H9 (cell line): ENCODE measurements at regions not wholly inside any gene's neighbourhood (a gene's known extent, or its start where the extent isn't known, plus 50 kb on each side); places are given as distances from the start of the nearest gene placed in this dataset.

Experiments
- DNase-seq: peaks from one replicate; pipeline ENCODE4 v3.0.0-alpha.2; 2017
- H2AFZ ChIP-seq: one replicate; pipeline ENCODE4 v1.6.1; 2013; ENCODE audit warnings: mild to moderate bottlenecking, low read length, control low read depth, moderate library complexity
- H2AK5ac ChIP-seq: 2 replicates; pipeline ENCODE4 v1.6.1; 2013; ENCODE audit warnings: low read length, control low read depth, mixed read lengths; ENCODE audit not compliant: insufficient read length
- H2BK120ac ChIP-seq: one replicate; pipeline ENCODE4 v1.6.1; 2013; ENCODE audit warnings: low read depth, mild to moderate bottlenecking, low read length, control low read depth, inconsistent platforms; ENCODE audit not compliant: poor library complexity, severe bottlenecking
- H2BK12ac ChIP-seq: 2 replicates; pipeline ENCODE4 v1.6.1; 2013; ENCODE audit warnings: low read length, control low read depth, mixed read lengths, low read depth; ENCODE audit not compliant: insufficient read length
- H2BK15ac ChIP-seq: 2 replicates; pipeline ENCODE4 v1.6.1; 2013; ENCODE audit warnings: low read depth, low read length, control low read depth
- H2BK20ac ChIP-seq: one replicate; pipeline ENCODE4 v1.6.1; 2013; ENCODE audit warnings: low read depth, mild to moderate bottlenecking, low read length, control low read depth, inconsistent platforms; ENCODE audit not compliant: poor library complexity, severe bottlenecking
- H2BK5ac ChIP-seq: 2 replicates; pipeline ENCODE4 v1.6.1; 2013; ENCODE audit warnings: low read length, control low read depth, mixed read lengths; ENCODE audit not compliant: insufficient read length
- H3K14ac ChIP-seq: 2 replicates; pipeline ENCODE4 v1.6.1; 2013; ENCODE audit warnings: low read length, control low read depth; ENCODE audit not compliant: insufficient read depth
- H3K18ac ChIP-seq: 2 replicates; pipeline ENCODE4 v1.6.1; 2013; ENCODE audit warnings: low read depth, mild to moderate bottlenecking, mixed read lengths, low read length, control low read depth; ENCODE audit not compliant: insufficient read length
- H3K23ac ChIP-seq: 2 replicates; pipeline ENCODE4 v1.6.1; 2013; ENCODE audit warnings: low read length, control low read depth, mixed read lengths, low read depth; ENCODE audit not compliant: insufficient read length
- H3K23me2 ChIP-seq: 2 replicates; pipeline ENCODE4 v1.6.1; 2013; ENCODE audit warnings: low read depth, mild to moderate bottlenecking, mixed read lengths, low read length, control low read depth; ENCODE audit not compliant: insufficient read length, poor library complexity, severe bottlenecking
- H3K27ac ChIP-seq: 2 replicates; pipeline ENCODE4 v1.5.1; 2013; ENCODE audit warnings: low read length, control low read depth, mixed read lengths, low read depth; ENCODE audit not compliant: insufficient read length
- H3K27me3 ChIP-seq: 2 replicates; pipeline ENCODE4 v1.6.1; 2013; ENCODE audit warnings: low read length, control low read depth, inconsistent platforms; ENCODE audit not compliant: insufficient read depth
- H3K4ac ChIP-seq: 2 replicates; pipeline ENCODE4 v1.6.1; 2013; ENCODE audit warnings: low read depth, mild to moderate bottlenecking, control low read depth, inconsistent platforms, low read length, moderate library complexity
- H3K4me1 ChIP-seq: 2 replicates; pipeline ENCODE4 v1.6.1; 2013; ENCODE audit warnings: low read length, control low read depth, inconsistent platforms; ENCODE audit not compliant: insufficient read depth
- H3K4me2 ChIP-seq: 2 replicates; pipeline ENCODE4 v1.6.1; 2013; ENCODE audit warnings: low read length, control low read depth, mixed read lengths; ENCODE audit not compliant: insufficient read length, insufficient read depth
- H3K56ac ChIP-seq: 2 replicates; pipeline ENCODE4 v1.6.1; 2013; ENCODE audit warnings: low read depth, mild to moderate bottlenecking, mixed read lengths, low read length, control low read depth; ENCODE audit not compliant: insufficient read length
- H3K79me1 ChIP-seq: 2 replicates; pipeline ENCODE4 v1.6.1; 2013; ENCODE audit warnings: low read depth, mild to moderate bottlenecking, moderate library complexity, low read length, control low read depth, inconsistent platforms; ENCODE audit not compliant: insufficient read depth, poor library complexity, severe bottlenecking
- H3K79me2 ChIP-seq: 2 replicates; pipeline ENCODE4 v1.6.1; 2013; ENCODE audit warnings: low read length, control low read depth, inconsistent platforms; ENCODE audit not compliant: insufficient read depth
- H3K9ac ChIP-seq: 2 replicates; pipeline ENCODE4 v1.6.1; 2013; ENCODE audit warnings: low read length, control low read depth, mixed read lengths; ENCODE audit not compliant: insufficient read length; ENCODE audit errors: extremely low read depth
- H3K9me3 ChIP-seq: one replicate; pipeline ENCODE4 v1.6.1; 2013; ENCODE audit warnings: low read depth, low read length, inconsistent platforms; ENCODE audit not compliant: control insufficient read depth
- H3T11ph ChIP-seq: one replicate; pipeline ENCODE4 v1.6.1; 2013; ENCODE audit warnings: mild to moderate bottlenecking, low read length, control low read depth, inconsistent platforms
- H4K20me1 ChIP-seq: one replicate; pipeline ENCODE4 v1.6.1; 2013; ENCODE audit not compliant: control insufficient read depth, insufficient read length, insufficient read depth
- H4K5ac ChIP-seq: 2 replicates; pipeline ENCODE4 v1.6.1; 2013; ENCODE audit warnings: low read depth, mild to moderate bottlenecking, mixed read lengths, low read length, control low read depth; ENCODE audit not compliant: insufficient read length
- H4K8ac ChIP-seq: replicated peaks from 2 replicates; pipeline ENCODE4 v1.6.1; 2013; ENCODE audit warnings: low read length, control low read depth, mixed read lengths, low read depth; ENCODE audit not compliant: insufficient read length
- H4K91ac ChIP-seq: 2 replicates; pipeline ENCODE4 v1.6.1; 2013; ENCODE audit warnings: low read depth, mild to moderate bottlenecking, moderate library complexity, mixed read lengths, low read length, control low read depth; ENCODE audit not compliant: insufficient read length
- H3K27ac Mint-ChIP-seq, 3 experiments: 2 replicates in 2 of 3; 3 replicates in 1 of 3; pipeline ENCODE4 v1.8.0; 2020 to 2021; ENCODE audit warnings: mixed read lengths in 3 of 3, mild to moderate bottlenecking in 1 of 3, moderate library complexity in 1 of 3
- H3K27me3 Mint-ChIP-seq: 2 replicates; pipeline ENCODE4 v1.8.0; 2021; ENCODE audit warnings: low read depth, mild to moderate bottlenecking, moderate library complexity, mixed read lengths
- H3K36me3 Mint-ChIP-seq, 3 experiments: 2 replicates in 2 of 3; 3 replicates in 1 of 3; pipeline ENCODE4 v1.8.0; 2020 to 2021; ENCODE audit warnings: low read depth in 3 of 3, mixed read lengths in 3 of 3; ENCODE audit not compliant: insufficient read depth in 1 of 3
- H3K4me1 Mint-ChIP-seq, 2 experiments: 2 replicates each; pipeline ENCODE4 v1.8.0; 2020; ENCODE audit warnings: mixed read lengths in 2 of 2
- H3K4me3 Mint-ChIP-seq, 2 experiments: 2 replicates in 1 of 2; 3 replicates in 1 of 2; pipeline ENCODE4 v1.8.0; 2020 to 2021; ENCODE audit warnings: mild to moderate bottlenecking in 2 of 2, mixed read lengths in 2 of 2, moderate library complexity in 1 of 2
- H3K9me3 Mint-ChIP-seq, 2 experiments: 2 replicates in 1 of 2; 3 replicates in 1 of 2; pipeline ENCODE4 v1.8.0; 2020; ENCODE audit warnings: mild to moderate bottlenecking in 2 of 2, mixed read lengths in 2 of 2, moderate library complexity in 1 of 2
- CTCF ChIP-seq: fragments of 200-600 bp; sonication (generic); conservative IDR thresholded peaks from 3 replicates; pipeline ENCODE4 v1.8.0; 2021; ENCODE audit warnings: antibody characterized with exemption, mild to moderate bottlenecking
- WGBS: extraction: QIAGEN DNeasy Blood & Tissue Kit; methylation state at CpG from one replicate; pipeline ENCODE4 v1.1.7; 2013; ENCODE audit warnings: missing lambda C conversion rate, low lambda C conversion rate, mixed read lengths; ENCODE audit not compliant: insufficient read length; ENCODE audit errors: extremely low coverage; 5-methylcytosine and 5-hydroxymethylcytosine counted together

GRCh38 chr7:46932676-46933424 lies 649.1 kb downstream of the TNS3 start:
- H3K18ac ChIP-seq, result no peak overlapping the region
- no peak overlapping the region for H2BK12ac ChIP-seq
- H3K23ac ChIP-seq, result no peak overlapping the region
- no peak overlapping the region for H3K4me2 ChIP-seq
- no peak overlapping the region for H3T11ph ChIP-seq
- DNase-seq, result no peak
- H3K79me2 ChIP-seq, result no peaks in the 10 kb centered on the region
- H3K27ac Mint-ChIP-seq, result no peak overlapping the region
- H3K36me3 Mint-ChIP-seq, result no peaks in the 10 kb centered on the region
- H2BK5ac ChIP-seq, result no peak overlapping the region
- H2BK120ac ChIP-seq, result no peak overlapping the region
- no peak overlapping the region for H4K5ac ChIP-seq
- H4K8ac ChIP-seq, result no peak overlapping the region
- H2AK5ac ChIP-seq, result no peak overlapping the region
- no peaks in the 10 kb centered on the region for H3K4me1 ChIP-seq
- no peak overlapping the region for H3K14ac ChIP-seq
- no peak overlapping the region for H4K91ac ChIP-seq
- no peaks in the 10 kb centered on the region for H3K79me1 ChIP-seq
- no peak overlapping the region for H3K4ac ChIP-seq
- H3K56ac ChIP-seq, result no peak overlapping the region
- no peaks in the 10 kb centered on the region for H4K20me1 ChIP-seq
- H3K27me3 Mint-ChIP-seq, result no peaks in the 10 kb centered on the region; the same call in 1 of the 2 replicates
- no CpG with 5 or more reads among the region's 7 CpGs for WGBS
- no peaks in the 10 kb centered on the region for H3K4me1 Mint-ChIP-seq
- no peaks in the 10 kb centered on the region for H3K9me3 ChIP-seq
- no peak overlapping the region for H2BK20ac ChIP-seq
- H3K4me3 Mint-ChIP-seq, result no peak overlapping the region
- no peak overlapping the region for H3K27ac ChIP-seq
- no peak overlapping the region for H2BK15ac ChIP-seq
- no peaks in the 10 kb centered on the region for H3K9me3 Mint-ChIP-seq
- no peaks in the 10 kb centered on the region for H3K23me2 ChIP-seq
- no peak; the same call in 2 of the 3 replicates for TF ChIP-seq CTCF
- H3K27me3 ChIP-seq, result no peaks in the 10 kb centered on the region
- no peak overlapping the region for H2AFZ ChIP-seq
- no peak overlapping the region for H3K9ac ChIP-seq
